ENCODE measurements at regions not wholly inside any gene's neighbourhood (a gene's known extent, or its start where the extent isn't known, plus 50 kb on each side); places are given as distances from the start of the nearest gene placed in this dataset.

DNA sequence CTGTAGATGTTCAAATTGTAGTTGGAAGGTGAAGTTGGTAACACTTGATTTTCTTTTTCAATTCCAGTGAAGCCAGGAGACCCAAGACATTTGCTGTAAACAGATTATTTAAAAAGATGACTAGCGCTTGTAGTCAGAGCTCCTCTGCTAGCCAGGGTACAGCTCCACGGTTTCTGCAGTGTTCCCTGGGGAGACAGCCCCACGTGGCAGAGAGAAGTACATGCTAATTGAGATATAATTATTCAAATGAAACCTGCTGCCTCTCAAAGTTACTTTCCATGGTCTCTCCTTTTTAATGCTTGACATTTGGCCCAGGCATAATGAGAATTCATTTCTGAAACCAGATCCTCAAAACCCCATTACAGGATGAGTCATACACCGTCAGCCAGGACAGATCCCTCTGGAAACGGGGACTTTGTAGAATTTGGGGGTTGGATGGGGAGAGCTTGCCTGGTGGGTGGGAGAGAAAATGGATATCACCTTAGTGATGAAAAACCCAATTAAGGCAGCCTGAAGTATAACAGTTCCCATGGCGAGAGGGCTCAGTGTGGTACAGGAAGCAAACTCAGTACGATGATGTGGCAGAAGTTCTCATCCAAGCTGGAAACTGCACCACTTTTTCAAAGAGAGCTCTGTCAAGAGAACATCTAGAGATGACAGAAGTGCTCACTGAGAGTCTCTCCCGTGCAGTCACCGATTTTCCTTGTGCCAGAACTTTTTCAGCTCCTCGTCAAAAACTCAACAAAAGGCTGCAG is 637.7 kb upstream of the TMEM132C start:
- no peak for DNase-seq (ENCODE audit: low spot score)

DNA sequence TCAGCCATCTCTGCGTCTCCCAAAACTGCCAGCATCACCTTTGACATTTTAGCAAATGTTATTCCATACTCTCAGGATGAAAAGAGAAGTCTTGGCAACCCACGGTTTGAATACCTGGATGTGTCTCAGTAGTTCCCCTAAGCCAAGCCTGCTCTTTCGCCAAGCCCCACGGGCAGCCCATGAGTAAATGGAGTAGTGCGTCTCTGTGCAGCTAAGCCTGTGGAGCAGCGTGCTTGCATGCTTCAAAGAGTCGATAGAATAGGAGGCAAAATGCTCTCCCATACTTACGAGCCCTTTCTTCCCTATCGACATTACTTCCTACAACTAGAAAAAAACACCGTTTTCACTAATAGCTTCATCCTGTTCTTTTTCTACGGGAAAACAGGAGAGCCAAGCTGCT is 634.5 kb upstream of the TMEM132C start:
- no peak for DNase-seq (ENCODE audit: low spot score)

DNA sequence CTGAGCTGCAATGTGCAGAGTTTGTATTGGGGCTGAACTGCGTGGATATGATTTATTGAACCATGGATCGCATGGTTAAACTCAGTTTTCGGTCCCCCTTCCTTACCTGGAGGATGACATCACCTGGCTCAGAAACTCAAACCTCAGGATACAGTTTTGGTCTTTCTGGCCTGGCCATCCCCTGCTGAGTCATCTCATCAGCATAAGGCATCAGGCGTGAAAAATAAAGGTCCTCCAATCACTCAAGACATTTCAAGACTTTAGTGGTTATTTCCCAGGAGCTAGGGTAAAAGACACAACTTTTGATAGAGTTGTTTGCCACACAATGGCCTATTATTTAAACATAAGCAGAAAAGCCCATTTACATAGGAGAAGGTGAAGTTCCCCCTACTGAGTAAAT is 631.1 kb upstream of the TMEM132C start:
- DNase-seq (ENCODE audit: low spot score), result no peak

DNA sequence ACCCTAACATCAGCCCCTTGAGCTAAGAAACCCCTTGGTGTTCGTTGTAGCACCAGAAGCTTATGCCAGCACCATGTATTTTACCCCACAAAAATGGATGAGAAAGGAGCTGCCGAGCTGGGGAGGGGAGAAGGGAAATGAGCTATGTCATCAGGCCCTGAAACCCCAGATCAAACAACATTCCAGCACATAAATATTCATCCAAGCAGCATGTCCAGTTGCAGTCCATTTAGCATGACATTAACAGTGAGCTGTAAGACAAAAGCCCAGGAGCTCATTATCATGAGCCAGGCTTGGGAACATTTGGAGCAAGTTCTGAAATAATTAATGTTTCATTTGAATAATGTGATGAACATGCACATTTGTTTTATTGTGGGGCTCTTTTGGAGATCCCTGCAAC is 630.1 kb upstream of the TMEM132C start:
- no peak for DNase-seq (ENCODE audit: low spot score)

DNA sequence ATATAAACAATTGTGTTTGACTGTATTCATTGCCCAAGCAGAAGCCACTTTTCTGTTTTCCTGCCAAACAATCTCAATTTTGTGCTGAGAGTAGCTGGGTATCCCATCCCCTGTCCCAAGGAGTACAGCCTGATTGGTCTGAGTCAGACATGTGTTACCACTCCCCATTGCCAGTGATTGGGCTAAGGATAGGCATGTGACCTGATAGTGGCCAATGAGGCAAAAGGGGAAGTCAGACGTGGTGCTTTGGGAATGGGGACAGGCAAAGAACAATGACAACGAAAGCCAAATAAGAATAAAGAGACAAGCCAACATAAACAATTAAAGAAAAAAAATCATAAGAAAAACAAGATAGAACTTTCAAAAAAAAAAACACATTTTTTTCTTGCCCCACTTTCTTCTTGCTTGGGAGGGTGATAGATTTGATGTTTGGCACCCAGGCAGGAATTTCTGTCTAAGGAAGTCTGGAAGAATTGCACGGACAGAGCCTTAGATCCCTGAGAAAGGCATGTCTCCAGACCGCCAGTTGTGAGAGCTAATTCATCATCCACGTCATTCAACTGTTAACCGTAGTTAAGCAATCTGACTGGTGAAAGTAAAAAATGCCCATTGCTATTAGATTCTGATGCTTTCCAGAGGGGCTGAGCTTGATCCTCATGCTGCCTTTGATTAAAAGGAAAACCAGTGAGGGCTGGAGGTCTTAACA is 626.6 kb upstream of the TMEM132C start:
- DNase-seq (ENCODE audit: low spot score), result no peak

DNA sequence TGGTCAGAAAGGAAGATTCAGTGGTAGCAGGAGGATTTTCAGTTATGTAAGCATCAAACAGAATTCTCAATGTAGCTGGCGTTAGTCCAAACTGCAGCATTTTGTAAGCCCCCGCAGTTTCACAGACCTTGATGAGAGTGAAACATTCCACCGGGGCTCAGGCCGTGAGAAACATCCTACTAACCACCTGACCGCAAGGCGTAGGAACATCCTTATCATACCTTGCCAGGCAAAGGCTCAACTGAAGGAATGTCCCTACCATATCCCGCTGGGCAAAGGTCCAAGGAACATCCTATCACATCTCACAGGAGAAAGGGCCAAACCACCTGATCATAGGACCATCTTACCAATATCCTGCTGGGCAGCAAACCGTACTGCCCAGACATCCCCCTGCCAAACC is 624.8 kb upstream of the TMEM132C start:
- no peak for DNase-seq (ENCODE audit: low spot score)

DNA sequence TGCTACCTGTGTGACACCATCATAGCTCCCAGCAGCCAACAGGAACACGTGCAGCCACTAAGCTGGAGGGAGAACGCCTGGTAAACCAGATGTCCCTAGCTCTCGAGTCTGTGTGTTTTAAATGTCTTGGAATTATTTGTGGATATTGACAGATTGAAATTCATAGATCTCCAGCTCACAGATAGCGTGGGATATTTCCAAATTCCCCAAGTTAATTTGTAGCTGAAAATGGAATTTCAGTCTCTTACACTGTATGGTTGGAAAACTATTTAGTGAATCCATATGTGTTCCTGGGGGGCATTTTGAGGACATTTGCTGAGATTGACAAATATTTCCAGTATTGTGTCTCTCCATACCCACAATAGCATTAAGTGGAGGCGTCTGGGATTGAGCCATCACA is 618.6 kb upstream of the TMEM132C start:
- DNase-seq (ENCODE audit: low spot score), result no peak

DNA sequence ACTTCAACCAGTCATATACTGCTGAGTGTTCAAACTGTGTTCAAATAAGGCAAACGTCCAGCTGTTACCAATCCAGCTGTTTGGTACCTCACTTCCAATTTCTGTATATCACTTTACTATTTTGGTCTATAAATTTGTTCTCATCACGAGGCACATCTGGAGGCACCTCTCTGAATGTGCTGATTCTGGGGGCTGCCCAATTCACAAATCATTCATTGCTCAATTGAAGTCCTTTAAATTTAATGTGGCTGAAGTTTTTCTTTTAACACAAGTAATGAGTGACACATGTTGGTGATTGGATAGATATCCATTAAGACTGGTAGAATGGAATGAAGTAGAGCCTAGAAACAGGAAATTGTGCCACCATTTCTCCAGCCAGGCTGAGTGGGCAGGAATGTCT is 617.0 kb upstream of the TMEM132C start:
- no peak for DNase-seq (ENCODE audit: low spot score)

DNA sequence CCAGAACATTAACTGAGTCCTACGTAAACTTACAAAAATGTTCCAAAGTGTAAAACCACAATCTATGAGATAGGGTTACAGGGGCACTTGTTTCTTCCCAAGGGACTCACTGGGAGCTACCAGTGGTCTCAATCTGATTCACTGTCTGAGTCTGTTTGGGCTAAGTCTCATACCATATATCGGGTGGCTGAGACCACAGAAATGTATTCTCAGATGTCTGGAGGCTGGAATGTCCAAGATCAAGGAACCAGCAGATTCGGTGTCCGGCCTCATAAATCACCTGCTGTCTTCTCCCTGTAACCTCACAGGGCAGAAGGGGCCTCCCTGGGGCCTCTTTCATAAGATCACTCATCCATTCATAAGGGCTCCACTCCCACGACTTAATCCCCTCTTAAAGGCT is 616.3 kb upstream of the TMEM132C start:
- no peak for DNase-seq (ENCODE audit: low spot score)

DNA sequence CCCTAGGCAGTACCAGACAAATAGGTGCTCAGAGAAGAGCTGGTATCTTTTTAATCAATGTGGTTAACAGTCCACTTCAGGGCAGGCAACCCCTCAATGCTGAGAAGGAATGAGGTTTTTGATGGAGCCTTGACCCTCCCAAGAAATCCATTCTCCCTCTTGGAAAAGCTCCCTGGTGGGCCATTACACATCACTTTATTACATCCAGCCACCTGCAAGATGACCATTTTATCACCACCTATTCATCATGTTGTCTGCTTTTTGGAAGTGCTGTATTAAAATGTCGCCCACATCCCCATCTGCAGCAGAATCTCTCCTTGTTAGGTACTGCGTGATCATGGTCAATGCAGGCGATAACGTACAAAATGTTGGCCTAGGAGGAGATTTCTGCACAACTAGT is 614.7 kb upstream of the TMEM132C start:
- DNase-seq (ENCODE audit: low spot score), result no peak

DNA sequence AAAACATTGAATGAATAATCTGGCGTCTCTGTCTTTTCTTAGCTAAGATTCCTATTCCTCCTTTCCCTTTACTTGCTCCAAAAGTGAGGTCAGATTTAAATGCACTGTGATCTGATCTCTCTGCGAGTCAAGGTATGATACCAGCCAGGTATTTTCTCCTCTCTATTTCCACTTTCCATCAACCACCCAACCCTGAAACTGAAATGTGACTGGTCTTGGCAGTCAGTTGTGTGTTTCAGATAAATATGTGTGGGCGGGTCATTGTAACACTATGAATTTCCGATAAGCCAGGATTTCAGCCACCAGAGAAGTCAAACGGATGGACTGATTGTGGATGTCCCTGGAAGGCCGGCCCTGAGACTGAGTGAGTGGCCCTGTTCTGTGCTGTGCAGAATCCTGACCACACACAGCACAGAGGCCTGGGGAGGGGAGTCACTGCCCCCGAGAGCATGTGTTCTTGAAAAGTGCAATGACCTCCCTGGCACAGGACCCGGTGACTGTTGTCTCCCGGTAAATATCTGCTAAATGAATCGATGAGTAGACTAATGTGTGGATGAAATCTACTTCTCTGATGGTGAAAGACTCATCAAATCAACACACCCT is 612.5 kb upstream of the TMEM132C start:
- DNase-seq (ENCODE audit: low spot score), result no peak

DNA sequence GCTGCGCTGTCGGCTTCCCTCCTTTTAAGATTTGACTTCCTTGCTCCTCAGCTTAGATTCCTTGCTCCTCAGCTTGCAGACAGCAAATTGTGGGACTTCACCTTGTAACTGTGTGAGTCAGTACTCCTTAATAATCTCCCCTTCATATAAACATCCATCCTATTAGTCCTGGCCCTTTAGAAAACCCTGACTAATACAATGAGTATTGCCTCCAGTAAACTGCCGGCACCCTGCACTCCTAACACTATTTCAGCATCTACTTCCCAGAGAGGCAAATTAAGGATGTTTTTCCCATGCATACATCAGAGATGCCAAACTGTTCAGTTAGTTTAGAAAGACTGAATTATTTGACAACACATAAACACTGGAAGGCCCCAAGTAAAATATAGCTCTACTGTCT is 611.3 kb upstream of the TMEM132C start:
- DNase-seq (ENCODE audit: low spot score), result no peak

DNA sequence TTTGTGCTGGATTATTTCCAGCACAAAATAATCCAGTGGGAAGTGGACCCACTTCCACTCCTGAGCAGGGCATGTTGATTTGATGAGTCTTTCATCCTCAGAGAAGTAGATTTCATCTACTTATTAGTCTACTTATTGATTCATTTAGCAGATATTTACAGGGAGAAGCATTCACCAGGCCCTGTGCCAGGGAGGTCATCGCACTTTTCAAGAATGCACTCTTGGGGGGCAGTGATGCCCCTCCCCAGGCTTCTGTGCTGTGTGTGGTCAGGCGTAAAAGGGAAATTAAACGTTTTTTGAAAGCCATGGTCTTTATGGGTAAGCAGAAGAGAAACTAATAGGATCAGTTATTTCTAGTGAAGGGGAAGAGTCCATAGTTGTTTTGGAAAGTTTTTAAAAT is 610.7 kb upstream of the TMEM132C start:
- DNase-seq (ENCODE audit: low spot score), result no peak

DNA sequence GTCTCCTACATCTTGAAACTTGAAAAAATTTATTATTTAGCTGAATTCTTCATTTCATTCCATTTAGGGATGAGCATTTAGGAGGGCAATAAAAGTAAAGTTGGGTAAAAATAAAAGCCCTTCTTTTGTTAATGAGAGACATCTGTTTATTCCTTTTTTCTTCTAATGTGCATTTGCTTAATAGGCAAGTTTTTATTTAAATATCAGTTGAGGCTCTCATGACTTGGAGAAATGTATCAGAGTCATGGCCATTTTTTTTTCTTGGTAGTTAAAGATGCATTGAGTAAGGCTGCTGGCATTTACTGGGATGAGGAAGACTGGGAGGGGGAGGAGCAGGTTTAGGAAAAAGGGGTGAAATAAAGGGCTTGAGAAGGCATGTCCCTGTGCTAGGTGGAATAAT is 609.9 kb upstream of the TMEM132C start:
- DNase-seq (ENCODE audit: low spot score), result no peak

DNA sequence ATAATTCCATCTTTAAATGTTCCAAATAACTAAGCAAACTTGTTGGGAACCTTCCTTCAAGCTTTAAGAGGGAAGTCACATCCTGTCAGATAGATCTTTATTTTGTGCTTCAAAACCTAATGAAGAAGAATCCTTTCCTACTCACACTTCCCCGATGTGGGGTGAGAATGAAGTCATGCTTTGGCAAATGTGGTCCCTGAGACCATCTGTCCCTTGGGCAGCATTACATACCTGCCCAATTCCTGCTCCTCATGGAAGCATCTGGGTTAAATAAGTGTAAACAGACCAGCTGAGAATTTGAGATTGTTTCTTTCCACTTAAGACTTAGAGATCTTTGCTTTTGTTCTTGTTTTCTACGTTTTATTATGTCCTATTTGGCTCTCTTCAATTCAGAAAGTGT is 606.0 kb upstream of the TMEM132C start:
- no peak for DNase-seq (ENCODE audit: low spot score)

DNA sequence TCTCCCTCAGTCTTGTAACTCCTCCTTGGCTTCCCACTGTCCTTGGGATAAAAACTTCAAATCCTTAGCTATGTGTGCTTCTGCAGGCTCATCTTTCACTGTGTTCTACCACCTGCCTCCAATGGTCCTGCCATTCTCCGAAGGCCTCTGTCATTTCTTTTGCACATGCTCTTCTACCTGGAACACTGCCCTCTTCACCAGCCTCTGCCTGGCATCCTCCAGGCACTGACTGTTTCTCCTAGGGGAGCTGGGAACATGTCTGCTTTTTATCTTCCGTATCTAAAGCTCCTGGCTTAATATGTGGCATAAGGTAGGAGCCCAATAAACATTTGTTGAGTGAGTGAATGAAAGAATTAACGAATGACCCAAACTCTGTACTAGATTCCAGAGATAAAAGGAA is 603.3 kb upstream of the TMEM132C start:
- DNase-seq (ENCODE audit: low spot score), result no peak

DNA sequence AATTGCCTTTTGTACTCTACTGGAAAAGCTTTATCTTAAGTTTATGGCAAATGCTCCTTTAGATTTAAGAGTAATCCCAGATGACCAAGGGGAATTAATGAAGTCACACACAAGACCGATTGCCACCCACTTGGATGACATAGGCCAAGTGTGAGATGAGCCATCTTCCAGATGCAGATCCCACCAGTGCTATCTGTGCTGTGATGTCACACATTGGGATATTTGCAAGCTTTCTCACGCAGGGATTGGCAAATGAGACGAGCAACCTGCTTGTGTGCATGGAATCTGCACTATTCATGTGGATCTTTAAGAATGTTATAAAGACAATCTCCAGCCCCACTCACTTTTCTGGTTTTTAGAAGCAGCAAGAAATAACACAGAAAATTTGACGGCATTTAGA is 602.1 kb upstream of the TMEM132C start:
- no peak for DNase-seq (ENCODE audit: low spot score)

DNA sequence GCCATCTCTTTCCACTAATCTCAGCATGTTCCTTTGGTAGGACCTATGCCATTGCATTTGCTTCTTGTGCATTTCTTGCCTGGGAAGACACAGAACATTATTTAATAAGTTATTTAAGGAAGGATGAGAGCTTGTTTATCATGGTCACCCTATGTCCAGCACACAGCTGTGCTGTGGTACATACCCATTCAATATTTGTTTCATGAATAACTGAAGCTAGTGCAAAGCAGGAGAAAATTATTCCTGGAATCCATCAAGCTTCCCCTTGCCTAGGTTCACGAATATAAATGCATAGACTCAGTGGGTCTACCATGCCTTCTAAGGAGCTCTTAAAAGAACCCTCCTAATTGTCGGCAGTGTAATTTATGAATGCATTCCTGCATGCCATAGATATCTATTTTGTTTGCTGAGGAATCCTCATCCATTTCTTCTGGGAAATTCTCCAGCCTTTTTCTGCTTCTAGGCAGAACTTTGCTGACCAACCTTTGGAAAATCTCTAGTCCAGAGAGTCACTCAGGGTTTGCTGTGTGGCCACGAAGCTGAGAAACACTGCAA is 599.8 kb upstream of the TMEM132C start:
- no peak for DNase-seq (ENCODE audit: low spot score)

DNA sequence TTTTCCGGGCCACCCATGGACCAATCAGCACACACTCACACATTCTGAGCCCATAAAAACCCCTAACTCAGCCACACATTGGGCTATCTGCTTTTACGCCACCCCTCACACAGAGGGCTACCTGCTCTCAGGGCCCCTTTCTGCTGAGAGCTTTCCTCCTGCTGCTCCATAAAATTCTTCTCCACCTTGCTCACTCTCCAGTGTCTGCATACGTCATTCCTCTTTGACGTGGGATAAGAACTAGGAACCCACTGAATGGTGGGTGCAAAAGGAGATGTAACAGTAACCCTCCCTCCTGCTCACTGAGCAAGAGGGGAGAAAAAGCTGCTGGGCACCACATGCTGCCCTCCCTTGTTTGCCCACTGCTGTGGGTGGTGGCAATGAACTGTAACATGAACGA is 596.7 kb upstream of the TMEM132C start:
- DNase-seq (ENCODE audit: low spot score), result no peak

DNA sequence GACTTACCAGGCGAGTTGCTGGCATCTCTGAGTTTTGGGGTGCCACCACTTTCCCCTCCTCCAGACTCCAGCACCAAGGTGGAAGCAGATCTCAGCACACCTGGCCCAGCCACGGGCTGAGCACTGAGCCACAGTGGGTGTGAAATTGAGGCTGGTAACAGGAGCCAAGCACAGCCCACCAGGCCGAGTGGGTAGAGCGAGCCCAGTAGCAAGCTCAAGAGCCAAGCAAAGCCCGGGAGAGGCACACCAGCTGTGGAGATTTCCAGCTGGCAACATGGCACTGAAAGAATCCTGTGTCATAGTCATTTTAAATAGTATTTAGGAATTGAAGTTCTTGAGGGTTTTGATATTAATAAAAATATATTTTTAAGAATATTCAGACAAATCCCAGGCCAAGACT is 596.2 kb upstream of the TMEM132C start:
- DNase-seq (ENCODE audit: low spot score), result no peak

DNA sequence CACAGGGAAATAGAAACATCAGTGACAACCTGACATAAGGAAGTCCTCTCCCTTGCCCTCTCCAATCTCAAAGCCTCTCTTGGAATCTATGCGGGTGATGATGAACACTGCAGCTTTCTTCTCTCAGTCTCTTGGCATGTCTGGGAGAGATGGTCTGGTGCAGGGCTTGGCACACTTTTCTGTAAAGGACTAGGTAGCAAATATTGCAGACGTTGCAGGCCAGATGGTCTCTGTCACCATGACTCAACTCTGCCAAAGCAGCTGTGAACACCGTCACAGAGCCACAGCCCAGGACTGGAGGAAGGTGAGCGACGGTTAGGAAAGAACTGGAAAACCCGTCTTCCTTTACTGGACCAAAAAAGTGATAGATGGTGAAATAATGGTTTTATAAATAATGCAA is 591.0 kb upstream of the TMEM132C start:
- DNase-seq (ENCODE audit: low spot score), result no peak

DNA sequence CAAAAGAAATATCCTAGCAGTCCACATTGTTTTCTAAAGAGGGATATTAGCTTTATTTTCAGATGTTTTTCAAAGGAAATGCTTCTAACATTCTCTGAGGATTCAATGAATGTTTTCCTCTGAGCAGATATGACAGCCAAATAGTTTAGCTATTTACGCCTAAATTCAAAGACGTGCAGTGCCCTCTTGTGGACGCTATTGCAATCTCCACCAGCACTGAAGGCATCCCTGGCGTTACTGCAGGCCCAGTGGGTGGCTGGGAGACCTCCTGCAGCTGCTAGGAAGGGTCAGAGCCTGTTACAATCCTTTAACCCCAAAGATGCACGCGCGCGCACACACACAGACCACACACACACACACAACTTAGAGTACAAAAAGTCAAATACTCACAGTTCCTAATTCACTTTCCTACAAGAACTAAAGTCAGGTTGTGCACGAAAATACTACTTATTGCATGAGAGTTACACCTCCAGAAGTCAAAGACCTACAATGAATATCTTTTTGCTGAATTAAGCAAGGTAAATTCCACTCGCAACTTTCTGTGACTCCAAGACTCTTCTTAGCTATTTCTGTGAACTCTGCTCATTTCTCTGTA is 589.3 kb upstream of the TMEM132C start:
- peak; percentile 29 for DNase-seq (ENCODE audit: low spot score)

DNA sequence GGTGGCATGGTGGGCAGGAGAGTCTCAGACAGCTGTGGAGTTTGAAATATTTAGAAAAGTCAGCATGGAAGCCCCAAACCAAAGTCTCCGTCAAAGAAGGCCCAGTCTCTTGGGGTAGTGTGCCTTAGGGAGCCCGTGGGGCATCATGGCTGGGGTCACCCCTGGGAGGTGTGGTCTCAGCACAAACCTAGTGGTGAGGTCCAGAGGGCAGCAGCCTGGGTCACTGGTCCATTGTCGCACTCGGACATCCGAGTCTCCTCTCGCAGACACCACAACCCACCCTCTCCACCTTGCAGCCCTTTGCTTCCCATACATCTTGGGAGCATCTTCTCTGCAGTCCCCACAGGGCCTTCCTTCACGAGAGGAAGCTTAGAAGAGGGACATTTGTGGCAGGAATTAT is 588.0 kb upstream of the TMEM132C start:
- DNase-seq (ENCODE audit: low spot score), result no peak
